ENCODE measurements at regions not wholly inside any gene's neighbourhood (a gene's known extent, or its start where the extent isn't known, plus 50 kb on each side); places are given as distances from the start of the nearest gene placed in this dataset.

DNA sequence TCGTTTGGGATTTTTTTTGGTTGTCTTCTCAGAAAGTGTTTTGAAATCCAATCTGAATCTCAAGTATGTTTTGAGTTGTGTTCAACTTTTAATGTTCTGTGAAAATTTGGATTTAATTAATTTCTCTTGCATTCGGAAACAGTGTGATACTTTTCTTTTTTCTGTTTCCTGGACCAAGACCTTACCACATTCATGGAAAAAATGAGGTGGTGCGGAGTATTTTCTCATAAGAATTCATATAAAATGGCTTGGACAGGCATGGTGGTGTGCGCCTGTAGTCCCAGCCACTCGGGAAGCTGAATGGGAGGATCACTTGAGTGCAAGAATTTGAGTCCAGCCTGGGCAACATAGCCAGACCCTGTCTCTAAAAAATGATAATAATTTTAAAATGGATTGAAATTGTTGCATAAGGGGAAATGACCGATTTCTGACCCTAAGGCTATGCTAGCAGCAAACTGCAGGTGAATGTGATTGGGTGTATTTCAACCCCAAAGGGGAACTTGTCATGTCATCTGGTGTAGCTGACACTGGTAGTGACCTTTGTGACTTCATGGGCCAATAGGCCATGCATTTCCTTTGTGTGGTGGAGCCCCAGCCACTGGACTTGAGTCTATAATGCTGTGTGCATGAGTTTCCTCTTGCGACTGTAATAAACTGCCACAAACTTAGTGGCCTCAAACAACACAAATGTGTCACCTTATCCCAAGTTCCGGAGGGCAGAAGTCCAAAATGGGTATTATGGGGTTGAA, 123.5 kb upstream of the RFLNA start:
- H3K79me2 ChIP-seq (ENCODE audit: insufficient read depth, low read depth, low read length): no peaks in the 10 kb centered on the region
- no peaks in the 10 kb centered on the region for H3K36me3 ChIP-seq (ENCODE audit: insufficient read depth, low read length)
- ChIA-PET CTCF (ENCODE audit: unreplicated experiment) (no interaction called here), POLR2A (no interaction called here)
- H3K4me3 ChIP-seq (ENCODE audit: low read depth, low read length, poor library complexity, severe bottlenecking): no peak overlapping the region
- intact Hi-C loops (cut with micrococcal nuclease; ENCODE audit: unreplicated experiment): no loop called here
- H3K4me1 ChIP-seq (ENCODE audit: insufficient read depth, low read length, poor library complexity, severe bottlenecking): no peaks in the 10 kb centered on the region
- H3K9me3 ChIP-seq (ENCODE audit: low read length): no peaks in the 10 kb centered on the region
- H2AFZ ChIP-seq (ENCODE audit: low read length): no peak overlapping the region
- no peaks in the 10 kb centered on the region for H3K9me2 ChIP-seq (ENCODE audit: insufficient read depth, low read length)
- H3K4me2 ChIP-seq (ENCODE audit: low read length): no peak overlapping the region
- H3K27ac ChIP-seq (ENCODE audit: low read depth, low read length, poor library complexity, severe bottlenecking): no peak overlapping the region
- H4K20me1 ChIP-seq (ENCODE audit: insufficient read depth, low read length): no peaks in the 10 kb centered on the region
- no peak for TF ChIP-seq EZH2phosphoT487 (IDR thresholded peaks at IDR 0.05; ENCODE audit: borderline replicate concordance, low read depth, low read length)
- TF ChIP-seq, protein P1, sequence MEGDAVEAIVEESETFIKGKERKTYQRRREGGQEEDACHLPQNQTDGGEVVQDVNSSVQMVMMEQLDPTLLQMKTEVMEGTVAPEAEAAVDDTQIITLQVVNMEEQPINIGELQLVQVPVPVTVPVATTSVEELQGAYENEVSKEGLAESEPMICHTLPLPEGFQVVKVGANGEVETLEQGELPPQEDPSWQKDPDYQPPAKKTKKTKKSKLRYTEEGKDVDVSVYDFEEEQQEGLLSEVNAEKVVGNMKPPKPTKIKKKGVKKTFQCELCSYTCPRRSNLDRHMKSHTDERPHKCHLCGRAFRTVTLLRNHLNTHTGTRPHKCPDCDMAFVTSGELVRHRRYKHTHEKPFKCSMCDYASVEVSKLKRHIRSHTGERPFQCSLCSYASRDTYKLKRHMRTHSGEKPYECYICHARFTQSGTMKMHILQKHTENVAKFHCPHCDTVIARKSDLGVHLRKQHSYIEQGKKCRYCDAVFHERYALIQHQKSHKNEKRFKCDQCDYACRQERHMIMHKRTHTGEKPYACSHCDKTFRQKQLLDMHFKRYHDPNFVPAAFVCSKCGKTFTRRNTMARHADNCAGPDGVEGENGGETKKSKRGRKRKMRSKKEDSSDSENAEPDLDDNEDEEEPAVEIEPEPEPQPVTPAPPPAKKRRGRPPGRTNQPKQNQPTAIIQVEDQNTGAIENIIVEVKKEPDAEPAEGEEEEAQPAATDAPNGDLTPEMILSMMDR (conservative IDR thresholded peaks at IDR 0.05; ENCODE audit: low read length): no peak
- no TSS peak for BruUV-seq (replicated peaks)
- no peak for DNase-seq (ENCODE audit: low spot score)

DNA sequence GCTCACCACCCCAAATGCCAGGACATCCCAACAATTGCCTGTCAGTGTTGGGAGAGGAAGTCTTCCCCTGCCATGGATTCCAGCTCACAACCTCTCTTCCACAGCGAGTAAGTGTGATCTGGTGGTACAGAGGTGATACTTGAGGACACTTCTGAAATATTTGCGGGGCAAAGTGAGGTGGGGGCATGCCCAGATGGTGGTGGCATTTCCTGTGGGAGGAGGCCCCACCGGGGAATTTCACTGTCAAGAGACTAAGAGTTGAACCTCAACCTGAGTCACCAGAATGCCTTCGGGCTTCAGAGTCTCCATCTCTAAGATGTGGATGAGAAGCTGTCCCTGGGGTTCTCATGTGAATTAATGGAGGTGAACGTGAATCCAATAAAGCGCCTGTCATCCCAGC, 122.3 kb upstream of the RFLNA start:
- Histone ChIP-seq H3K4me2 (ENCODE audit: low read length) (no peak overlapping the region), H3K4me1 (ENCODE audit: insufficient read depth, low read length, poor library complexity, severe bottlenecking) (no peaks in the 10 kb centered on the region), H3K27ac (ENCODE audit: low read depth, low read length, poor library complexity, severe bottlenecking) (no peak overlapping the region), H3K9me3 (ENCODE audit: low read length) (no peaks in the 10 kb centered on the region), H2AFZ (ENCODE audit: low read length) (no peak overlapping the region), H3K79me2 (ENCODE audit: insufficient read depth, low read depth, low read length) (no peaks in the 10 kb centered on the region), H3K4me3 (ENCODE audit: low read depth, low read length, poor library complexity, severe bottlenecking) (no peak overlapping the region), H3K9me2 (ENCODE audit: insufficient read depth, low read length) (no peaks in the 10 kb centered on the region), H4K20me1 (ENCODE audit: insufficient read depth, low read length) (no peaks in the 10 kb centered on the region), H3K36me3 (ENCODE audit: insufficient read depth, low read length) (no peaks in the 10 kb centered on the region)
- POLR2A ChIA-PET: no interaction called here
- no peak for DNase-seq (ENCODE audit: low spot score)
- TF ChIP-seq EZH2phosphoT487 (IDR thresholded peaks at IDR 0.05; ENCODE audit: borderline replicate concordance, low read depth, low read length): no peak
- TF ChIP-seq, protein P1 (conservative IDR thresholded peaks at IDR 0.05; ENCODE audit: low read length): no peak
- CTCF ChIA-PET (ENCODE audit: unreplicated experiment): interaction anchor here (0.6 kb wide), 1 partner anchor 140 kb away, joined by 4 read pairs; no protein-coding TSS in a partner anchor
- no TSS peak for BruUV-seq (replicated peaks)
- intact Hi-C loops (cut with micrococcal nuclease; ENCODE audit: unreplicated experiment): no loop called here

DNA sequence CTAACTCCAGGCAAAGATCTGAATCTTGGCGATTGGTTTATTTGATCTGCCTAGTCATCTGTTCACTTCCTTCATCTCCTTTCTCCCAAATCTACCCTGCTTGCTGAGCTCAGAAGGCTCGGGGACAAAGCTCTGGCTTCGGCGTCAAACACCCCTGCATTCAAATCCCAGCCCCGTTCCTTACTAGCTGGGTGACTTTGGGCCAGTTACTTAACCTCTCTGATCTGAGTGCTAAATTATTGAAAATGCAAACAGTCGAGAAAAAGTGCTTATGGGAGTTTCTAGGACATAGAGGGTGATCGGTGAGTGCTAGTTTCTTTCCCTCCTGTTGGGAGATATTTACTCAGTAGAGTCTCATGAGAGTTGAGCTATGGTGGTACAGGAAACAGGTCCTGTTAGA, 121.2 kb upstream of the RFLNA start:
- H3K4me1 ChIP-seq (ENCODE audit: insufficient read depth, low read length, poor library complexity, severe bottlenecking): no peaks in the 10 kb centered on the region
- no peak for DNase-seq (ENCODE audit: low spot score)
- no peak overlapping the region for H2AFZ ChIP-seq (ENCODE audit: low read length)
- no peak overlapping the region for H3K4me2 ChIP-seq (ENCODE audit: low read length)
- BruUV-seq (replicated peaks): no TSS peak
- no peaks in the 10 kb centered on the region for H4K20me1 ChIP-seq (ENCODE audit: insufficient read depth, low read length)
- ChIA-PET POLR2A (interaction anchor here (0.6 kb wide), 2 partner anchors 259 to 635 kb away, joined by 3 to 4 read pairs; no protein-coding TSS in a partner anchor), CTCF (ENCODE audit: unreplicated experiment) (no interaction called here)
- no peak overlapping the region for H3K4me3 ChIP-seq (ENCODE audit: low read depth, low read length, poor library complexity, severe bottlenecking)
- no peak overlapping the region for H3K27ac ChIP-seq (ENCODE audit: low read depth, low read length, poor library complexity, severe bottlenecking)
- no peaks in the 10 kb centered on the region for H3K9me2 ChIP-seq (ENCODE audit: insufficient read depth, low read length)
- H3K9me3 ChIP-seq (ENCODE audit: low read length): no peaks in the 10 kb centered on the region
- H3K36me3 ChIP-seq (ENCODE audit: insufficient read depth, low read length): no peaks in the 10 kb centered on the region
- TF ChIP-seq, protein P1 (conservative IDR thresholded peaks at IDR 0.05; ENCODE audit: low read length): no peak
- no peak for TF ChIP-seq EZH2phosphoT487 (IDR thresholded peaks at IDR 0.05; ENCODE audit: borderline replicate concordance, low read depth, low read length)
- intact Hi-C loops (cut with micrococcal nuclease; ENCODE audit: unreplicated experiment): no loop called here
- H3K79me2 ChIP-seq (ENCODE audit: insufficient read depth, low read depth, low read length): no peaks in the 10 kb centered on the region
